ENCODE measurements at regions not wholly inside any gene's neighbourhood (a gene's known extent, or its start where the extent isn't known, plus 50 kb on each side); places are given as distances from the start of the nearest gene placed in this dataset.
"Not testable (repeated sequence)": the region's sequence is repeated elsewhere in the genome, so short reads cannot be mapped to it uniquely, and the experiment has no call there.

GRCh38 chr13:90995614-90996013 lies 351.9 kb upstream of the MIR17HG start:
- no peak for DNase-seq (ENCODE audit: low read depth in 2 of 2)

- no peak for DNase-seq (ENCODE audit: low read depth in 2 of 2)
These were observed 349.5 kb upstream of the MIR17HG start for GRCh38 chr13:90997951-90998350.

GRCh38 chr13:90999401-90999800 lies 348.1 kb upstream of the MIR17HG start:
- DNase-seq (ENCODE audit: low read depth in 2 of 2), result no peak

- no peak for DNase-seq (ENCODE audit: low read depth in 2 of 2)
These were observed 346.1 kb upstream of the MIR17HG start for GRCh38 chr13:91001371-91001770.

GRCh38 chr13:91014696-91015095 lies 332.8 kb upstream of the MIR17HG start:
- DNase-seq (ENCODE audit: low read depth in 2 of 2), result no peak

- peak in 1 of 2 experiments; percentile 2 for DNase-seq (ENCODE audit: low read depth in 2 of 2)
These were observed 330.3 kb upstream of the MIR17HG start for GRCh38 chr13:91017031-91017668.

GRCh38 chr13:91017669-91018053 lies 329.8 kb upstream of the MIR17HG start:
- no peak for DNase-seq (ENCODE audit: low read depth in 2 of 2)

GRCh38 chr13:91020461-91021034 lies 326.9 kb upstream of the MIR17HG start:
- DNase-seq (ENCODE audit: low read depth in 2 of 2), result no peak

- DNase-seq (ENCODE audit: low read depth in 2 of 2), result no peak
These were observed 323.2 kb upstream of the MIR17HG start for GRCh38 chr13:91024157-91024792.

- no peak for DNase-seq (ENCODE audit: low read depth in 2 of 2)
These were observed 322.0 kb upstream of the MIR17HG start for GRCh38 chr13:91025442-91025841.

- no peak for DNase-seq (ENCODE audit: low read depth in 2 of 2)
These were observed 316.0 kb upstream of the MIR17HG start for GRCh38 chr13:91031508-91031907.

GRCh38 chr13:91032104-91032503 lies 315.4 kb upstream of the MIR17HG start:
- no peak for DNase-seq (ENCODE audit: low read depth in 2 of 2)

- no peak for DNase-seq (ENCODE audit: low read depth in 2 of 2)
These were observed 310.6 kb upstream of the MIR17HG start for GRCh38 chr13:91036886-91037285.

- DNase-seq (ENCODE audit: low read depth in 2 of 2), result no peak
These were observed 304.6 kb upstream of the MIR17HG start for GRCh38 chr13:91042870-91043269.

GRCh38 chr13:91045351-91046034 lies 302.0 kb upstream of the MIR17HG start:
- DNase-seq (ENCODE audit: low read depth in 2 of 2), result no peak

- no peak for DNase-seq (ENCODE audit: low read depth in 2 of 2)
These were observed 300.7 kb upstream of the MIR17HG start for GRCh38 chr13:91046715-91047327.

GRCh38 chr13:91050970-91051369 lies 296.5 kb upstream of the MIR17HG start:
- DNase-seq (ENCODE audit: low read depth in 2 of 2), result no peak

GRCh38 chr13:91052876-91053275 lies 294.6 kb upstream of the MIR17HG start:
- no peak for DNase-seq (ENCODE audit: low read depth in 2 of 2)

GRCh38 chr13:91053318-91054065 lies 294.0 kb upstream of the MIR17HG start:
- no peak for DNase-seq (ENCODE audit: low read depth in 2 of 2)

- no peak for DNase-seq (ENCODE audit: low read depth in 2 of 2)
These were observed 292.6 kb upstream of the MIR17HG start for GRCh38 chr13:91054902-91055301.

- DNase-seq (ENCODE audit: low read depth in 2 of 2), result no peak
These were observed 290.7 kb upstream of the MIR17HG start for GRCh38 chr13:91056746-91057145.

- DNase-seq (ENCODE audit: low read depth in 2 of 2), result not testable (repeated sequence)
These were observed 290.0 kb upstream of the MIR17HG start for GRCh38 chr13:91057507-91057906.
